GM12878 (cell line): ENCODE measurements at regions not wholly inside any gene's neighbourhood (a gene's known extent, or its start where the extent isn't known, plus 50 kb on each side); places are given as distances from the start of the nearest gene placed in this dataset.

ENCODE experiments used
- ATAC-seq: fragments of 200-7000 bp; cut with Tn5 transposase; 3 replicates; pipeline ENCODE4 v1.9.1; 2020; ENCODE audit warnings: mild to moderate bottlenecking, moderate library complexity
- BruUV-seq: library from RNA; stranded (reverse); fragments of 400-500 nt; replicated peaks from 2 replicates; lab custom pipeline; 2021; lab: Mats Ljungman, UMichigan
- CTCF ChIA-PET: fragments of 300-600 bp; sonication (Branson Sonifier 250); formaldehyde crosslinking; extraction: SDS; loops from one replicate; lab custom pipeline; 2021; ENCODE audit warnings: inconsistent platforms; lab: Yijun Ruan, JAX
- POLR2A ChIA-PET: fragments of 350-600 bp; formaldehyde crosslinking; extraction: SDS; loops from one replicate; lab custom pipeline; 2021; ENCODE audit warnings: inconsistent platforms; lab: Charles Lee
- RAD21 ChIA-PET: fragments of 300-600 bp; sonication (Branson Sonifier 250); formaldehyde crosslinking; loops from one replicate; lab custom pipeline; 2023; ENCODE audit warnings: antibody characterized with exemption; ENCODE audit not compliant: unreplicated experiment; lab: Charles Lee
- SMC1A ChIA-PET: fragments of 300-600 bp; sonication (Branson Sonifier 250); formaldehyde crosslinking; loops from one replicate; lab custom pipeline; 2023; ENCODE audit not compliant: unreplicated experiment, uncharacterized antibody; lab: Charles Lee
- DNase-seq: peaks from one replicate; pipeline ENCODE4 v3.0.0-alpha.2; 2011; ENCODE audit warnings: low read depth, low spot score
- FAIRE-seq: peaks from 3 replicates; lab custom pipeline; 2011; peaks lifted over from hg19 to GRCh38; lab: Jason Lieb, UNC
- H2AFZ ChIP-seq: 2 replicates; pipeline ENCODE4 v1.6.0; 2011; ENCODE audit warnings: low read depth, low read length, control low read depth; ENCODE audit not compliant: control insufficient read depth
- H3K27ac ChIP-seq: 2 replicates; pipeline ENCODE4 v1.5.1; 2011; ENCODE audit warnings: control low read depth; ENCODE audit not compliant: control insufficient read depth, insufficient read depth
- H3K27me3 ChIP-seq, 2 experiments: replicated peaks in 1 of 2; 2 replicates each; pipeline versions ENCODE4 v1.6.0 to v1.6.1; 2011; ENCODE audit warnings: low read length in 1 of 2; ENCODE audit not compliant: control insufficient read depth in 2 of 2, insufficient read depth in 2 of 2
- H3K36me3 ChIP-seq, 2 experiments: 2 replicates each; pipeline ENCODE4 v1.5.1; 2011; ENCODE audit warnings: low read length in 1 of 2; ENCODE audit not compliant: control insufficient read depth in 2 of 2, insufficient read depth in 2 of 2
- H3K4me1 ChIP-seq: 2 replicates; pipeline ENCODE4 v1.6.1; 2011; ENCODE audit warnings: mild to moderate bottlenecking, low read length, moderate library complexity, mixed read lengths; ENCODE audit not compliant: control insufficient read depth, insufficient read depth
- H3K4me2 ChIP-seq: 2 replicates; pipeline ENCODE4 v1.6.0; 2011; ENCODE audit warnings: control low read depth; ENCODE audit not compliant: control insufficient read depth, insufficient read depth
- H3K4me3 ChIP-seq: fragments of 200-600 bp; sonication (generic); 2 replicates; pipeline ENCODE4 v1.5.1; 2016
- H3K79me2 ChIP-seq: 2 replicates; pipeline ENCODE4 v1.6.0; 2011; ENCODE audit warnings: low read length; ENCODE audit not compliant: control insufficient read depth, insufficient read depth
- H3K9ac ChIP-seq: 2 replicates; pipeline ENCODE4 v1.8.0; 2011; ENCODE audit warnings: low read length, control low read depth, mixed read lengths; ENCODE audit not compliant: control insufficient read depth, insufficient read depth
- H3K9me3 ChIP-seq: replicated peaks from 3 replicates; pipeline ENCODE4 v1.5.1; 2011; ENCODE audit warnings: mild to moderate bottlenecking, low read length; ENCODE audit not compliant: control insufficient read depth, insufficient read depth
- H4K20me1 ChIP-seq: 2 replicates; pipeline ENCODE4 v1.6.0; 2011; ENCODE audit not compliant: control insufficient read depth, insufficient read depth
- CREB1 ChIP-seq: IDR thresholded peaks from 2 replicates; pipeline ENCODE4 v1.6.1; 2012; ENCODE audit warnings: low read depth, mild to moderate bottlenecking, inconsistent platforms
- CREM ChIP-seq: IDR thresholded peaks from 2 replicates; pipeline ENCODE4 v1.6.1; 2014; ENCODE audit warnings: antibody characterized with exemption, low read depth
- MXI1 ChIP-seq: fragments of 150-350 bp; IDR thresholded peaks from 2 replicates; pipeline ENCODE4 v1.6.1; 2011; ENCODE audit warnings: low read depth, mild to moderate bottlenecking, inconsistent platforms, low read length, improper control_type of control experiment
- SREBF1 ChIP-seq: IDR thresholded peaks from 2 replicates; pipeline ENCODE4 v1.6.1; 2012; ENCODE audit warnings: mild to moderate bottlenecking, low read length
- WGBS: methylation state at CpG from one replicate; pipeline ENCODE4 v1.1.6; 2016; ENCODE audit warnings: low lambda C conversion rate; ENCODE audit not compliant: insufficient replicate concordance, insufficient coverage; ENCODE audit errors: missing lambda C conversion rate; 5-methylcytosine and 5-hydroxymethylcytosine counted together
- in situ Hi-C: fragments of 300-500 bp; cut with MboI; formaldehyde crosslinking; loops from 9 replicates; pipeline ENCODE4 v1.14.3; 2018; ENCODE audit warnings: mixed read lengths
- intact Hi-C: fragments of 100-400 bp; cut with micrococcal nuclease; formaldehyde crosslinking; loops from one replicate; pipeline ENCODE4 v1.14.2; 2022; ENCODE audit not compliant: unreplicated experiment
- TF ChIP-seq, protein P1 (sequence below): IDR thresholded peaks from 2 replicates; pipeline ENCODE4 v1.6.1; 2012; ENCODE audit warnings: low read depth, low read length, improper control_type of control experiment
- TF ChIP-seq, protein P2 (sequence below): fragments of 150-350 bp; IDR thresholded peaks from 2 replicates; pipeline ENCODE4 v1.6.1; 2016; ENCODE audit warnings: low read depth, low read length
- TF ChIP-seq, protein P3 (sequence below): fragments of 450-650 bp; IDR thresholded peaks from 2 replicates; pipeline ENCODE4 v1.6.1; 2017; ENCODE audit warnings: antibody characterized with exemption, mild to moderate bottlenecking, moderate library complexity

DNA sequence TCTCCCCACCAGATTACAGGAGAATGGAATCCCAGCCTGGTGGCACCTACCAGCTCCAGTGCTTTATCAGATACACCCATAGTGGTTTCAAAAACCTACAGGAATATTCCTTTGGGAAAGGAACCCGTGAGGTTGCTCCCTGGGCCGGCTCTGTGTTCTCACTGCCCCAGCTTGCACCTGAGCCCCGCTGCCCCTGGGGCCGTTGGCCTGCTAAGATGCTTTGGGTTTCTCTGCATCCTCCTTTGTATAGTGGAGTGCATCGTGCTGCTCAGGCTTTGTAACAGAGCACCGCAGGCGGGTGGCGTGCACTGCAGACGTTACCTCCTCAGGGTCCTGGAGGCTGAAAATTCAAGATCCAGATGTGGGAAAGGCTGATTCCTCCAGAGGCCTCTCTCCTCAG lies 414.1 kb downstream of the BRD1 start:
- RAD21 ChIA-PET: no interaction called here
- H3K79me2 ChIP-seq: no peaks in the 10 kb centered on the region
- no TSS peak for BruUV-seq
- no peak overlapping the region for H3K4me3 ChIP-seq
- H3K4me1 ChIP-seq: no peaks in the 10 kb centered on the region
- H3K9ac ChIP-seq: no peak overlapping the region
- FAIRE-seq (no peak), ATAC-seq (no peak), DNase-seq (no peak)
- H3K9me3 ChIP-seq: no peaks in the 10 kb centered on the region
- no peaks in the 10 kb centered on the region for H3K36me3 ChIP-seq
- WGBS: 53% methylated on average over 9 of the region's 9 CpGs
- no peak overlapping the region for H2AFZ ChIP-seq
- no peaks in the 10 kb centered on the region for H4K20me1 ChIP-seq
- POLR2A ChIA-PET: no interaction called here
- in situ Hi-C loops: no loop called here
- H3K27me3 ChIP-seq: no peaks in the 10 kb centered on the region
- SMC1A ChIA-PET: no interaction called here
- no peak for TF ChIP-seq CREM
- TF ChIP-seq SREBF1: no peak
- TF ChIP-seq, protein P1, sequence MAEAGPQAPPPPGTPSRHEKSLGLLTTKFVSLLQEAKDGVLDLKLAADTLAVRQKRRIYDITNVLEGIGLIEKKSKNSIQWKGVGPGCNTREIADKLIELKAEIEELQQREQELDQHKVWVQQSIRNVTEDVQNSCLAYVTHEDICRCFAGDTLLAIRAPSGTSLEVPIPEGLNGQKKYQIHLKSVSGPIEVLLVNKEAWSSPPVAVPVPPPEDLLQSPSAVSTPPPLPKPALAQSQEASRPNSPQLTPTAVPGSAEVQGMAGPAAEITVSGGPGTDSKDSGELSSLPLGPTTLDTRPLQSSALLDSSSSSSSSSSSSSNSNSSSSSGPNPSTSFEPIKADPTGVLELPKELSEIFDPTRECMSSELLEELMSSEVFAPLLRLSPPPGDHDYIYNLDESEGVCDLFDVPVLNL: no peak
- TF ChIP-seq, protein P2, sequence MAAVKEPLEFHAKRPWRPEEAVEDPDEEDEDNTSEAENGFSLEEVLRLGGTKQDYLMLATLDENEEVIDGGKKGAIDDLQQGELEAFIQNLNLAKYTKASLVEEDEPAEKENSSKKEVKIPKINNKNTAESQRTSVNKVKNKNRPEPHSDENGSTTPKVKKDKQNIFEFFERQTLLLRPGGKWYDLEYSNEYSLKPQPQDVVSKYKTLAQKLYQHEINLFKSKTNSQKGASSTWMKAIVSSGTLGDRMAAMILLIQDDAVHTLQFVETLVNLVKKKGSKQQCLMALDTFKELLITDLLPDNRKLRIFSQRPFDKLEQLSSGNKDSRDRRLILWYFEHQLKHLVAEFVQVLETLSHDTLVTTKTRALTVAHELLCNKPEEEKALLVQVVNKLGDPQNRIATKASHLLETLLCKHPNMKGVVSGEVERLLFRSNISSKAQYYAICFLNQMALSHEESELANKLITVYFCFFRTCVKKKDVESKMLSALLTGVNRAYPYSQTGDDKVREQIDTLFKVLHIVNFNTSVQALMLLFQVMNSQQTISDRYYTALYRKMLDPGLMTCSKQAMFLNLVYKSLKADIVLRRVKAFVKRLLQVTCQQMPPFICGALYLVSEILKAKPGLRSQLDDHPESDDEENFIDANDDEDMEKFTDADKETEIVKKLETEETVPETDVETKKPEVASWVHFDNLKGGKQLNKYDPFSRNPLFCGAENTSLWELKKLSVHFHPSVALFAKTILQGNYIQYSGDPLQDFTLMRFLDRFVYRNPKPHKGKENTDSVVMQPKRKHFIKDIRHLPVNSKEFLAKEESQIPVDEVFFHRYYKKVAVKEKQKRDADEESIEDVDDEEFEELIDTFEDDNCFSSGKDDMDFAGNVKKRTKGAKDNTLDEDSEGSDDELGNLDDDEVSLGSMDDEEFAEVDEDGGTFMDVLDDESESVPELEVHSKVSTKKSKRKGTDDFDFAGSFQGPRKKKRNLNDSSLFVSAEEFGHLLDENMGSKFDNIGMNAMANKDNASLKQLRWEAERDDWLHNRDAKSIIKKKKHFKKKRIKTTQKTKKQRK: no peak
- no peak for TF ChIP-seq CREB1
- TF ChIP-seq MXI1: no peak
- TF ChIP-seq, protein P3, sequence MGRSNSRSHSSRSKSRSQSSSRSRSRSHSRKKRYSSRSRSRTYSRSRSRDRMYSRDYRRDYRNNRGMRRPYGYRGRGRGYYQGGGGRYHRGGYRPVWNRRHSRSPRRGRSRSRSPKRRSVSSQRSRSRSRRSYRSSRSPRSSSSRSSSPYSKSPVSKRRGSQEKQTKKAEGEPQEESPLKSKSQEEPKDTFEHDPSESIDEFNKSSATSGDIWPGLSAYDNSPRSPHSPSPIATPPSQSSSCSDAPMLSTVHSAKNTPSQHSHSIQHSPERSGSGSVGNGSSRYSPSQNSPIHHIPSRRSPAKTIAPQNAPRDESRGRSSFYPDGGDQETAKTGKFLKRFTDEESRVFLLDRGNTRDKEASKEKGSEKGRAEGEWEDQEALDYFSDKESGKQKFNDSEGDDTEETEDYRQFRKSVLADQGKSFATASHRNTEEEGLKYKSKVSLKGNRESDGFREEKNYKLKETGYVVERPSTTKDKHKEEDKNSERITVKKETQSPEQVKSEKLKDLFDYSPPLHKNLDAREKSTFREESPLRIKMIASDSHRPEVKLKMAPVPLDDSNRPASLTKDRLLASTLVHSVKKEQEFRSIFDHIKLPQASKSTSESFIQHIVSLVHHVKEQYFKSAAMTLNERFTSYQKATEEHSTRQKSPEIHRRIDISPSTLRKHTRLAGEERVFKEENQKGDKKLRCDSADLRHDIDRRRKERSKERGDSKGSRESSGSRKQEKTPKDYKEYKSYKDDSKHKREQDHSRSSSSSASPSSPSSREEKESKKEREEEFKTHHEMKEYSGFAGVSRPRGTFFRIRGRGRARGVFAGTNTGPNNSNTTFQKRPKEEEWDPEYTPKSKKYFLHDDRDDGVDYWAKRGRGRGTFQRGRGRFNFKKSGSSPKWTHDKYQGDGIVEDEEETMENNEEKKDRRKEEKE: no peak
- intact Hi-C loops: no loop called here
- H3K4me2 ChIP-seq: no peak overlapping the region
- CTCF ChIA-PET: no interaction called here
- no peak overlapping the region for H3K27ac ChIP-seq
